OCI-LY7 (cell line): ENCODE measurements at regions not wholly inside any gene's neighbourhood (a gene's known extent, or its start where the extent isn't known, plus 50 kb on each side); places are given as distances from the start of the nearest gene placed in this dataset.

Experiments used
- BruUV-seq: library from RNA; stranded (reverse); fragments of 400-500 nt; replicated peaks from 2 replicates; lab custom pipeline; 2021; lab: Mats Ljungman, UMichigan
- CTCF ChIA-PET: fragments of 300-600 bp; sonication (Branson Sonifier 250); formaldehyde crosslinking; loops from one replicate; lab custom pipeline; 2022; ENCODE audit warnings: antibody characterized with exemption; ENCODE audit not compliant: unreplicated experiment; lab: Charles Lee
- POLR2A ChIA-PET: fragments of 300-600 bp; sonication (Branson Sonifier 250); formaldehyde crosslinking; loops from one replicate; lab custom pipeline; 2022; ENCODE audit warnings: antibody characterized with exemption; lab: Charles Lee
- DNase-seq: peaks from one replicate; pipeline ENCODE4 v3.0.0-alpha.2; 2015; ENCODE audit warnings: low spot score
- H2AFZ ChIP-seq: fragments of 200-600 bp; sonication (generic), shearing (Covaris generic); 2 replicates; pipeline ENCODE4 v1.6.1; 2014; ENCODE audit warnings: mild to moderate bottlenecking, antibody characterized with exemption, low read length, moderate library complexity
- H3K27ac ChIP-seq: fragments of 200-600 bp; sonication (generic); 2 replicates; pipeline ENCODE4 v1.5.1; 2014; ENCODE audit warnings: mixed run types, low read depth, mild to moderate bottlenecking, moderate library complexity, low read length, inconsistent platforms; ENCODE audit not compliant: poor library complexity, severe bottlenecking
- H3K36me3 ChIP-seq: fragments of 200-600 bp; sonication (generic); 2 replicates; pipeline ENCODE4 v1.6.1; 2014; ENCODE audit warnings: mild to moderate bottlenecking, antibody characterized with exemption, low read length, moderate library complexity, mixed read lengths; ENCODE audit not compliant: insufficient read depth
- H3K4me1 ChIP-seq: fragments of 200-600 bp; sonication (generic); 2 replicates; pipeline ENCODE4 v1.5.1; 2014; ENCODE audit warnings: mild to moderate bottlenecking, low read length; ENCODE audit not compliant: insufficient read depth, poor library complexity, severe bottlenecking
- H3K4me2 ChIP-seq: fragments of 200-600 bp; sonication (generic); 2 replicates; pipeline ENCODE4 v1.6.1; 2014; ENCODE audit warnings: mild to moderate bottlenecking, low read length
- H3K4me3 ChIP-seq: fragments of 200-600 bp; sonication (generic); 2 replicates; pipeline ENCODE4 v1.5.1; 2014; ENCODE audit warnings: mild to moderate bottlenecking, low read depth, low read length; ENCODE audit not compliant: poor library complexity, severe bottlenecking
- H3K79me2 ChIP-seq: fragments of 200-600 bp; sonication (generic); 2 replicates; pipeline ENCODE4 v1.6.1; 2016; ENCODE audit warnings: low read depth, mild to moderate bottlenecking, low read length, moderate library complexity, mixed read lengths; ENCODE audit not compliant: insufficient read depth
- H3K9me2 ChIP-seq: fragments of 200-600 bp; sonication (generic); 2 replicates; pipeline ENCODE4 v1.6.1; 2016; ENCODE audit warnings: mild to moderate bottlenecking, low read length, mixed read lengths; ENCODE audit not compliant: insufficient read depth
- H3K9me3 ChIP-seq: fragments of 200-600 bp; sonication (generic); 2 replicates; pipeline ENCODE4 v1.6.1; 2014; ENCODE audit warnings: mild to moderate bottlenecking, mixed run types, low read length, mixed read lengths
- H4K20me1 ChIP-seq: fragments of 200-600 bp; sonication (generic); 2 replicates; pipeline ENCODE4 v1.6.1; 2014; ENCODE audit warnings: mild to moderate bottlenecking, antibody characterized with exemption, low read length, moderate library complexity, mixed read lengths; ENCODE audit not compliant: insufficient read depth
- CTCF ChIP-seq: fragments of 200-600 bp; sonication (generic); conservative IDR thresholded peaks from 2 replicates; pipeline ENCODE4 v1.5.1; 2014; ENCODE audit warnings: mild to moderate bottlenecking, antibody characterized with exemption, low read length, moderate library complexity, mixed read lengths
- EZH2phosphoT487 ChIP-seq: fragments of 200-600 bp; sonication (generic); IDR thresholded peaks from 2 replicates; pipeline ENCODE4 v1.6.1; 2018; ENCODE audit warnings: low read depth, borderline replicate concordance, mild to moderate bottlenecking, mixed run types, antibody characterized with exemption, low read length, moderate library complexity, mixed read lengths
- intact Hi-C: fragments of 100-400 bp; cut with micrococcal nuclease; formaldehyde crosslinking; loops from one replicate; pipeline ENCODE4 v1.10.0; 2022; ENCODE audit not compliant: unreplicated experiment

- H3K9me2 ChIP-seq, result no peaks in the 10 kb centered on the region
- no peak for TF ChIP-seq EZH2phosphoT487
- H2AFZ ChIP-seq, result no peak overlapping the region
- no peaks in the 10 kb centered on the region for H3K79me2 ChIP-seq
- H3K4me2 ChIP-seq, result no peak overlapping the region
- ChIA-PET CTCF (no interaction called here), POLR2A (interaction anchor here (0.6 kb wide), 1 partner anchor 1022 kb away, joined by 3 read pairs; no protein-coding TSS in a partner anchor)
- intact Hi-C loops, result no loop called here
- H3K9me3 ChIP-seq, result no peaks in the 10 kb centered on the region
- no peak overlapping the region for H3K27ac ChIP-seq
- H4K20me1 ChIP-seq, result no peaks in the 10 kb centered on the region
- no peak for DNase-seq
- H3K4me1 ChIP-seq, result no peaks in the 10 kb centered on the region
- no peaks in the 10 kb centered on the region for H3K36me3 ChIP-seq
- H3K4me3 ChIP-seq, result no peak overlapping the region
- BruUV-seq, result no TSS peak
These were observed 227.9 kb downstream of the HNRNPD start for GRCh38 chr4:82145850-82146249.

- intact Hi-C loops, result no loop called here
- H2AFZ ChIP-seq, result no peak overlapping the region
- H4K20me1 ChIP-seq, result no peaks in the 10 kb centered on the region
- ChIA-PET POLR2A (no interaction called here), CTCF (no interaction called here)
- no peaks in the 10 kb centered on the region for H3K9me3 ChIP-seq
- H3K9me2 ChIP-seq, result no peaks in the 10 kb centered on the region
- no peak overlapping the region for H3K27ac ChIP-seq
- no TSS peak for BruUV-seq
- no peak overlapping the region for H3K4me3 ChIP-seq
- H3K4me1 ChIP-seq, result peaks cover 5% of the 10 kb centered on the region
- DNase-seq, result no peak
- H3K79me2 ChIP-seq, result no peaks in the 10 kb centered on the region
- H3K36me3 ChIP-seq, result no peaks in the 10 kb centered on the region
- no peak overlapping the region for H3K4me2 ChIP-seq
- TF ChIP-seq EZH2phosphoT487, result no peak
- TF ChIP-seq CTCF, result no peak
These were observed 233.4 kb downstream of the HNRNPD start for GRCh38 chr4:82140422-82140821.

GRCh38 chr4:82139287-82139686 is 234.5 kb downstream of the HNRNPD start:
- TF ChIP-seq CTCF (no peak), EZH2phosphoT487 (no peak)
- POLR2A ChIA-PET, result interaction anchor here (1.6 kb wide), 1 partner anchor 11 kb away, joined by 5 read pairs; no protein-coding TSS in a partner anchor
- intact Hi-C loops, result no loop called here

More at GRCh38 chr4:82139287-82139686, 234.5 kb downstream of the HNRNPD start:
- H3K27ac ChIP-seq, result no peak overlapping the region
- no peak overlapping the region for H3K4me3 ChIP-seq
- H2AFZ ChIP-seq, result no peak overlapping the region
- H3K4me1 ChIP-seq, result peaks cover 5% of the 10 kb centered on the region
- no TSS peak for BruUV-seq
- no peak for DNase-seq
- H3K9me3 ChIP-seq, result no peaks in the 10 kb centered on the region
- H3K79me2 ChIP-seq, result no peaks in the 10 kb centered on the region
- no peaks in the 10 kb centered on the region for H4K20me1 ChIP-seq
- no peaks in the 10 kb centered on the region for H3K9me2 ChIP-seq
- CTCF ChIA-PET, result no interaction called here
- H3K4me2 ChIP-seq, result no peak overlapping the region
- no peaks in the 10 kb centered on the region for H3K36me3 ChIP-seq
